Fibroblast of lung (primary cell): ENCODE measurements at regions not wholly inside any gene's neighbourhood (a gene's known extent, or its start where the extent isn't known, plus 50 kb on each side); places are given as distances from the start of the nearest gene placed in this dataset.

Experiments used
- DNase-seq, 2 donors: peaks; one replicate each; pipeline versions ENCODE4 v3.0.0 to v3.0.0-alpha.2; 2010; ENCODE audit warnings: low read depth in 2 of 2
- H2AFZ ChIP-seq: 2 replicates; pipeline ENCODE4 v1.5.1; 2012; ENCODE audit warnings: low read length, control low read depth, inconsistent platforms
- H3K27ac ChIP-seq: 2 replicates; pipeline ENCODE4 v1.5.1; 2011; ENCODE audit warnings: low read length, control low read depth; ENCODE audit not compliant: insufficient read depth
- H3K27me3 ChIP-seq: 2 replicates; pipeline ENCODE4 v1.5.1; 2011; ENCODE audit warnings: mild to moderate bottlenecking, low read length; ENCODE audit not compliant: control insufficient read depth, insufficient read depth
- H3K36me3 ChIP-seq: 2 replicates; pipeline ENCODE4 v1.5.1; 2011; ENCODE audit warnings: low read length; ENCODE audit not compliant: control insufficient read depth, insufficient read depth
- H3K4me1 ChIP-seq: 2 replicates; pipeline ENCODE4 v1.5.1; 2011; ENCODE audit warnings: low read length; ENCODE audit not compliant: control insufficient read depth, insufficient read depth; ENCODE audit errors: extremely low read depth
- H3K4me2 ChIP-seq: 2 replicates; pipeline ENCODE4 v1.5.1; 2011; ENCODE audit warnings: low read length, control low read depth; ENCODE audit not compliant: insufficient read depth; ENCODE audit errors: extremely low read depth
- H3K4me3 ChIP-seq, 4 experiments: fragments of 200-600 bp in 1 of 4; sonication (generic) in 1 of 4; replicated peaks in 1 of 4; 2 replicates each; pipeline ENCODE4 v1.5.1; 2011 to 2016; ENCODE audit warnings: low read length in 4 of 4, low read depth in 3 of 4, mild to moderate bottlenecking in 3 of 4, control low read depth in 2 of 4, inconsistent platforms in 1 of 4, mixed read lengths in 1 of 4; ENCODE audit not compliant: insufficient read depth in 1 of 4; ENCODE audit errors: control extremely low read depth in 1 of 4
- H3K79me2 ChIP-seq: 2 replicates; pipeline ENCODE4 v1.5.1; 2012; ENCODE audit warnings: mild to moderate bottlenecking, low read length, inconsistent platforms; ENCODE audit not compliant: control insufficient read depth, insufficient read depth
- H3K9ac ChIP-seq: 2 replicates; pipeline ENCODE4 v1.5.1; 2011; ENCODE audit warnings: mild to moderate bottlenecking, low read length, control low read depth; ENCODE audit not compliant: insufficient read depth
- H3K9me3 ChIP-seq: 2 replicates; pipeline ENCODE4 v1.5.1; 2012; ENCODE audit warnings: low read depth, low read length; ENCODE audit not compliant: control insufficient read depth, insufficient read depth
- H4K20me1 ChIP-seq: 2 replicates; pipeline ENCODE4 v1.5.1; 2011; ENCODE audit warnings: low read length; ENCODE audit not compliant: control insufficient read depth, insufficient read depth; ENCODE audit errors: extremely low read depth
- CTCF ChIP-seq, 2 donors: IDR thresholded peaks in 1 of 2; conservative IDR thresholded peaks in 1 of 2; 1 replicate in 1 of 2; 2 replicates in 1 of 2; pipeline ENCODE4 v1.5.1; 2011 to 2012; ENCODE audit warnings: low read length in 2 of 2, control low read depth in 1 of 2, inconsistent platforms in 1 of 2, low read depth in 1 of 2, mild to moderate bottlenecking in 1 of 2
- EZH2 ChIP-seq: IDR thresholded peaks from 2 replicates; pipeline ENCODE4 v1.5.1; 2012; ENCODE audit warnings: low read length, control low read depth, mild to moderate bottlenecking; ENCODE audit errors: missing control alignments

GRCh38 chr10:14439451-14440259 lies 108.9 kb upstream of the FRMD4A start:
- Histone ChIP-seq H3K27me3 (no peaks in the 10 kb centered on the region), H3K27ac (no peak overlapping the region), H3K9me3 (no peaks in the 10 kb centered on the region), H3K36me3 (no peaks in the 10 kb centered on the region), H3K4me1 (no peaks in the 10 kb centered on the region), H3K4me2 (peak overlapping the region; percentile 0), H3K79me2 (no peaks in the 10 kb centered on the region), H3K4me3 (no peak overlapping the region), H2AFZ (no peak overlapping the region), H3K9ac (no peak overlapping the region), H4K20me1 (no peaks in the 10 kb centered on the region)
- DNase-seq: peak in 1 of 2 donors; percentile 25
- TF ChIP-seq CTCF (conservative IDR thresholded peaks at IDR 0.05 in 1 of 2, IDR thresholded peaks at IDR 0.05 in 1 of 2; ENCODE audit: low read depth in 1 of 2, low read length in 2 of 2) (no peak), EZH2 (no peak)

GRCh38 chr10:14438576-14438975 lies 107.9 kb upstream of the FRMD4A start:
- Histone ChIP-seq H3K36me3 (no peaks in the 10 kb centered on the region), H3K79me2 (no peaks in the 10 kb centered on the region), H3K9me3 (no peaks in the 10 kb centered on the region), H3K9ac (no peak overlapping the region), H3K4me3 (no peak overlapping the region), H3K4me2 (no peak overlapping the region), H3K4me1 (no peaks in the 10 kb centered on the region), H2AFZ (no peak overlapping the region), H3K27ac (no peak overlapping the region), H3K27me3 (no peaks in the 10 kb centered on the region), H4K20me1 (no peaks in the 10 kb centered on the region)
- no peak for DNase-seq
- no peak for TF ChIP-seq EZH2
- no peak for TF ChIP-seq CTCF (conservative IDR thresholded peaks at IDR 0.05 in 1 of 2, IDR thresholded peaks at IDR 0.05 in 1 of 2; ENCODE audit: low read depth in 1 of 2, low read length in 2 of 2)

GRCh38 chr10:14438057-14438456 lies 107.3 kb upstream of the FRMD4A start:
- Histone ChIP-seq H3K9ac (no peak overlapping the region), H3K27ac (no peak overlapping the region), H3K27me3 (no peaks in the 10 kb centered on the region), H3K79me2 (no peaks in the 10 kb centered on the region), H4K20me1 (no peaks in the 10 kb centered on the region), H3K4me3 (no peak overlapping the region), H3K36me3 (no peaks in the 10 kb centered on the region), H3K4me1 (no peaks in the 10 kb centered on the region), H3K4me2 (no peak overlapping the region), H3K9me3 (no peaks in the 10 kb centered on the region), H2AFZ (no peak overlapping the region)
- no peak for TF ChIP-seq CTCF (conservative IDR thresholded peaks at IDR 0.05 in 1 of 2, IDR thresholded peaks at IDR 0.05 in 1 of 2; ENCODE audit: low read depth in 1 of 2, low read length in 2 of 2)
- no peak for TF ChIP-seq EZH2
- DNase-seq: no peak
